ENCODE measurements at regions not wholly inside any gene's neighbourhood (a gene's known extent, or its start where the extent isn't known, plus 50 kb on each side); places are given as distances from the start of the nearest gene placed in this dataset.

DNA sequence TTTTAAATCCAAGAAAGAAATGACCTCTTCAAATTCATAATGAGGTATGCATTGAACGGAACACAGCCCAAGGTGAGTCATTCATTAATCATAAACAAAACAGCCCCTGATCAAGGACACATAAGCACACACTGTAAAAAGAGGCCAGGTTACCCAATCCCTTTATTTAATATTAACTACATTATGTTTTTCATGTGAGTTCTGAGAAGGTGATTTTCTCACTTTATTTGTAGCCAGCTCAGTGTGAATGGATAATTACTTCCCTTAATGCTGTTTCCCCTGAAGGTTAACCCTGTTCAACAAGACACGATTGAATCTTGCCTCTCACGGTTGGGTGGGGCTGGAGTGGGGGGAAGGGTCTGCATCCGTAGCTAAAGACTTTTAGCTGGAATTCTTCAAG, 257.3 kb upstream of the SALL1 start:
- Histone ChIP-seq H3K27me3 (ENCODE audit: control insufficient read depth, insufficient read depth, low read length) (no peaks in the 10 kb centered on the region), H4K91ac (ENCODE audit: insufficient read depth, low read depth, low read length) (no peak overlapping the region), H3K4me1 (ENCODE audit: control insufficient read depth, insufficient read depth, low read length) (peaks cover 3% of the 10 kb centered on the region), H3K36me3 (ENCODE audit: control insufficient read depth, insufficient read depth, low read length) (no peaks in the 10 kb centered on the region), H2BK5ac (ENCODE audit: low read depth, low read length, poor library complexity, severe bottlenecking) (no peak overlapping the region), H3K79me1 (ENCODE audit: low read depth in 1 of 2, low read length in 2 of 2) (no peaks in the 10 kb centered on the region), H4K20me1 (ENCODE audit: insufficient read depth, low read length) (no peaks in the 10 kb centered on the region), H4K8ac (ENCODE audit: low read depth in 2 of 2, low read length in 2 of 2) (peak overlapping the region in 1 of 2 experiments; percentile 28; a peak in 1 of 4 replicates), H2BK20ac (ENCODE audit: low read depth, low read length) (no peak overlapping the region), H3K4ac (ENCODE audit: low read depth, low read length) (0 out of 2 replicates have a peak overlapping the region, but pooled peaks have one; percentile 1), H3K9me1 (ENCODE audit: insufficient read depth, low read length) (no peaks in the 10 kb centered on the region), H4K5ac (ENCODE audit: low read depth, low read length) (no peak overlapping the region), H2BK15ac (ENCODE audit: low read depth, low read length) (no peak overlapping the region), H2AFZ (replicated peaks; ENCODE audit: low read length, poor library complexity) (no peak overlapping the region), H2AK9ac (replicated peaks; ENCODE audit: low read depth, low read length, poor library complexity) (peak overlapping the region; percentile 71), H2BK120ac (ENCODE audit: low read depth, low read length) (no peak overlapping the region), H3K18ac (ENCODE audit: low read depth, low read length) (no peak overlapping the region), H3K14ac (replicated peaks; ENCODE audit: low read depth, low read length) (0 out of 2 replicates have a peak overlapping the region, but pooled peaks have one; percentile 14), H3K4me2 (ENCODE audit: low read depth, low read length) (peak overlapping the region; percentile 6; the same call in 1 of the 2 replicates), H3K23ac (ENCODE audit: low read depth, low read length) (no peak overlapping the region), H3K4me3 (ENCODE audit: insufficient read depth, low read depth, low read length) (no peak overlapping the region), H3K9ac (ENCODE audit: low read depth, low read length) (no peak overlapping the region), H3K27ac (ENCODE audit: insufficient read depth, low read length) (no peak overlapping the region), H2AK5ac (ENCODE audit: low read depth, low read length) (no peak overlapping the region; the same call in 1 of the 2 replicates), H3K56ac (ENCODE audit: extremely low read depth, insufficient read depth, low read length) (no peak overlapping the region), H3K9me3 (ENCODE audit: control insufficient read depth, insufficient read depth, low read length) (no peaks in the 10 kb centered on the region)
- CTCF ChIA-PET, result interaction anchor here (1.0 kb wide), 1 partner anchor 16 kb away, joined by 3 read pairs; no protein-coding TSS in a partner anchor
- no TSS peak for BruUV-seq (replicated peaks)
- POLR2A ChIA-PET (ENCODE audit: unreplicated experiment), result no interaction called here
- in situ Hi-C loops (cut with MboI; ENCODE audit: low sequenced_read_pairs), result no loop called here
- TF ChIP-seq CEBPB (IDR thresholded peaks at IDR 0.05; ENCODE audit: low read depth, low read length), result peak; percentile 57; the same call in 1 of the 2 replicates
- TF ChIP-seq, protein P1, sequence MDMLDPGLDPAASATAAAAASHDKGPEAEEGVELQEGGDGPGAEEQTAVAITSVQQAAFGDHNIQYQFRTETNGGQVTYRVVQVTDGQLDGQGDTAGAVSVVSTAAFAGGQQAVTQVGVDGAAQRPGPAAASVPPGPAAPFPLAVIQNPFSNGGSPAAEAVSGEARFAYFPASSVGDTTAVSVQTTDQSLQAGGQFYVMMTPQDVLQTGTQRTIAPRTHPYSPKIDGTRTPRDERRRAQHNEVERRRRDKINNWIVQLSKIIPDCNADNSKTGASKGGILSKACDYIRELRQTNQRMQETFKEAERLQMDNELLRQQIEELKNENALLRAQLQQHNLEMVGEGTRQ (IDR thresholded peaks at IDR 0.05; ENCODE audit: low read depth, low read length), result no peak
- no peak for TF ChIP-seq MAZ (IDR thresholded peaks at IDR 0.05; ENCODE audit: borderline replicate concordance, low read depth, low read length)
- TF ChIP-seq FOS (IDR thresholded peaks at IDR 0.05; ENCODE audit: low read depth, low read length), result 0 out of 2 replicates have a peak, but pooled peaks have one; percentile 4
- TF ChIP-seq RAD21 (IDR thresholded peaks at IDR 0.05; ENCODE audit: low read length), result no peak
- no peak for TF ChIP-seq SMC3 (IDR thresholded peaks at IDR 0.05; ENCODE audit: low read depth, low read length)
- no peak for TF ChIP-seq BHLHE40 (IDR thresholded peaks at IDR 0.05; ENCODE audit: low read depth, low read length)
- TF ChIP-seq RCOR1 (IDR thresholded peaks at IDR 0.05; ENCODE audit: insufficient replicate concordance, low read length), result no peak
- ATAC-seq (ENCODE audit: low read depth) (peak; percentile 24; the same call in 1 of the 2 replicates), DNase-seq (peak; percentile 61)
- dilution Hi-C loops (cut with HindIII; ENCODE audit: low sequenced_read_pairs, unreplicated experiment), result no loop called here
- WGBS, 2 experiments (ENCODE audit: extremely low coverage in 2 of 2, insufficient read length in 1 of 2), result no CpG with 5 or more reads among the region's 4 CpGs
- intact Hi-C loops (cut with micrococcal nuclease), result no loop called here

Measured in IMR-90 (cell line).